IPS-NIHi11 (cell line): ENCODE measurements at regions not wholly inside any gene's neighbourhood (a gene's known extent, or its start where the extent isn't known, plus 50 kb on each side); places are given as distances from the start of the nearest gene placed in this dataset.
"Not testable (repeated sequence)": the region's sequence is repeated elsewhere in the genome, so short reads cannot be mapped to it uniquely, and the experiment has no call there.

Experiments used
- DNase-seq: peaks from one replicate; pipeline ENCODE4 v3.0.0; 2012; ENCODE audit warnings: mixed read lengths, low spot score

DNA sequence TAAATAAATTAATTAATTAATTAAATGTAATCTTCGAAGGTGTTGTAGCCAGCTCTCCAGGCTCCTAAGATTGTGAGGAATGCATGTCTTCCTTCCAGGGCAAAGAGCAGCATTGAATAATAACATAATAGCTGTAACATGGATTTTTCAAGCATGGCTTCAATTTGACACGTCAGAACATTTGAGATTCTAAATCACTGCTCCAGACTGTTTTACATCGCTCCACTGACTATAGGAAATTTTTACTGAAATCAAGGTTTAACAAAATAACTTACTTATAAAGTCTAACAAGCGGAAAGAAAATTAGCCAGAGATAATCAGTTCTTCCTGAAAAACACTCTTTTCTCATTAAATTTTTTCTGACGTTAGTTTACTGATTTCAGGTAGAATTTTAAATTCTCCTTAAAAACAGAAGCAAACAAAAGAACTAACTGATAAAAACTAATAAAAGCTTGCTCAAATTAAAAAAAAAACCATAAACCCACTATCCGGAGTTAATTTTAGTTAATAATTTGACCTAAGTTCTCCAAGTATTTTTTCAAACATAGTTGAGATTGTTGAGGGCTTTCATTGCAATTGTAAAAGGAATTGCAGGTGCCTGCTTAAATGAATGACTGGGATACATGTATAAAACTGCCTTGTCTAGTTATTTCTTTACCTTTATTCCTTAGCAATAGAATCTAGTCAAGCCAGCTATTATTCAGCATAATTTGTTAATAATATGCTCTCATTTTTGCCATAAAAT lies 51.2 kb upstream of the SGCE start:
- no peak for DNase-seq

- DNase-seq: no peak
Observed at GRCh38 chr7:94710256-94710655, 54.3 kb upstream of the SGCE start.

GRCh38 chr7:94722360-94722759 lies 66.4 kb upstream of the SGCE start:
- DNase-seq: not testable (repeated sequence)

- not testable (repeated sequence) for DNase-seq
Observed at GRCh38 chr7:94728893-94729292, 73.0 kb upstream of the SGCE start.

DNA sequence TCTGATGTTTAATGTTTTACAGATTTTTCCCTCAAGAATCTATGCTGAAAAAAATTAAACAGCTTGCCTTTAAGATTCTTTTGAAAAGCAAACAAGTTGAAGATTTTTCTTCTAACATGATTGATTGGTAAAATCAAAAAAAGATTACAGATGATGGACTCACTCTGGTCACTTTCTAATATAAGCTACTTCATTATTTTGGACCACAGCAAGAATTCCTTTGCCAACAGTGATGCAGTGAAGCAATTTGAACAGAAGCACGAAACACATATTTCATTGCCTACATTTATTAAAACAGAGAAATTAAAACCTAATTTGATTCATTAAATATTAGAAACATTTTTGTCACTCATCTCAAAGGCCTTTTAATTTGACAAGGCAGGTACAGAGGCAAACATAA lies 82.1 kb upstream of the SGCE start:
- no peak for DNase-seq

DNA sequence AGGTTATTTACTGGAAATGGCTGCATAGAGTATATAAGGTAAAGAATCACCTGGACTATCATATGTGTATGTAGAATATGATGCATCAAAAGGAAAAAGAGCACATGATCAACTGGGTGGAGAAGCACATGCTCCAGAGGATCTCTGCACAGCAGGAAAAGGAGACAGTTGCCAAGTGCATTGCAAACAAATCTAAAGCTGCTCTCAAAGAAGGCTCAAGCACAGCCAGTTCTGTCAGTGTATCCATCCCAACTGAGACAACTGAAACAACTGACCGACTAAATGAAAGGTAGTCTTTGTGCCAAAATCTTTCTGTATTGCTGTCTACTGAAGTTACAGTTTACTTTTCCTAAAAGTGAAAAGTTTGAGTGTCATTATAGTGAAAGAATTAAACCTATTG lies 83.2 kb upstream of the SGCE start:
- DNase-seq: no peak

DNA sequence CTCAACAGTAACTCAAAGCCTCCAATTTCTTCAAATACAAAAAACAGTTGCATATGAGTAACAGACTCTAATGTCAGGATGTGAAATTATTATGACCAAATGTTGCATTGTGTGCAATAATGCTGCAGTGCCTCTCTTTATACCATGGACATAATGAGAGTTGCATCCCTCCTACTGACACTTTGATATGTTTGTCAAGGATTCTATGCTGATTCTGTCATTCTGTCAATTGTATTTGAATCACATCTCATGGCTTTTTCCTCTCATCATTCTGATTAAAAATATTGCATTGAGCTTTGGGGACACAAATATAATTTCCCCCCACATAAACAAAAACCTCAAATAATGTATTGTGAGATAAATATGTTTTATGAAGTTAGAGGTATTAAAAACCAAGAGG lies 84.6 kb upstream of the SGCE start:
- no peak for DNase-seq

DNA sequence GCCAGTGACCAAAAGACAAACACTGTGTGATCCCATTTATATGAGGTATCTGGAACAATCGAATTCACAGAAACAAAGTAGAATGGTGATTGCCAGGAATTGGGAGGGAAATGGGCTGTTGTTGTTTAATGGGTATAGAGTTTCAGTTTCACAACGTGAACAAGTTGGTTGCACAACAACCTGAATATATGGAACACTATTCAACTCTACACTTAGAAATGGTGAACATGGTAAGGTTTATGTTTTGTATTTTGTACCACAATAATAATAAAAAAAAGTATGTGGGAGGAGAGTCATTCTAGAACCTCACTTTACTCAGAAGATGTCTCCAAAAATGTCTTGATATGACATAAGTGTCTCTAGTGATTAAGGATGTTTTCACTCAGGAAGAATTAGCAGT lies 85.2 kb upstream of the SGCE start:
- DNase-seq: no peak

GRCh38 chr7:94748376-94748775 lies 92.4 kb upstream of the SGCE start:
- no peak for DNase-seq

- DNase-seq: no peak
Observed at GRCh38 chr7:94760446-94761100, 104.6 kb upstream of the SGCE start.

- peak; percentile 42 for DNase-seq
Observed at GRCh38 chr7:94761451-94761850, 105.5 kb upstream of the SGCE start.

- no peak for DNase-seq
Observed at GRCh38 chr7:94763268-94763667, 107.3 kb upstream of the SGCE start.

DNA sequence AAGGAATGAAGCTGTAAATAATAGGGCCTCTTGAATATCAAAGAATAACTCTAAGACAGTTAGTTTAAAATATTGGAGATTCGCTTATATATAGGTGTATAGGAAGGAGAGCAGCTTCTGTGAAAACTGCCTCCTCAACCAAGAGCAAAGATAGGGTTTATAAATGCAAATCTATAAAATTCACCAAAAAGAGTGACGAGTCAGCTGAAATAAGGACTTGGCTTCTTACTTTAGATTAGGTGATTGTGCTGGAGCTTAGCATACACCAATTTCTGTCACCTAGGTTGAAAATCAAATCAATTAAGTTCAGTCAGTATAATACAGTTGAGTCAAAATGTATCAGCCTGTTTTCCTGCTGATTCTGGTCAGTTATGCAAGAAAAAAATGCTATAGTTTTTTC lies 113.8 kb upstream of the SGCE start:
- DNase-seq: no peak

GRCh38 chr7:94778711-94779459 lies 123.0 kb upstream of the SGCE start:
- no peak for DNase-seq

- DNase-seq: no peak
Observed at GRCh38 chr7:94779861-94780260, 123.9 kb upstream of the SGCE start.

DNA sequence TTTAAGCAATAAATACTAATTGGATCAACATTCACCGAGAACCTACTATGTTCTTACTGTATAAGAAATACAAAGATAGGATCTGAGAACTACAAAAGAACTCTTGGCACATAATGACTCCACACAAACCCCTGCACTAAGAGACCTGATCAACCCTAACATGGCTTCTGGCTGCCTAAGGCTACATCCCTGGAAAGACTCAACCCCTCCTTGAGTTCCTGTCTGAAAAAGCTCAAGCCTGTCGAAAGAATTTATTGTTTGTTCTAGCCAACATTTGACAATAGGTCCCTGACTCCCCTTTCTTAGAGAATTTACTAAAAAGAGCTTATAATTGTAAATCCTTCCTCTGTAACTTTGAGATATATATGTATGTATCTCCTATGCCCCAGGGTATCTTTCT lies 125.3 kb upstream of the SGCE start:
- no peak for DNase-seq

GRCh38 chr7:94782777-94783176 lies 124.6 kb upstream of the PPP1R9A start:
- DNase-seq: no peak

DNA sequence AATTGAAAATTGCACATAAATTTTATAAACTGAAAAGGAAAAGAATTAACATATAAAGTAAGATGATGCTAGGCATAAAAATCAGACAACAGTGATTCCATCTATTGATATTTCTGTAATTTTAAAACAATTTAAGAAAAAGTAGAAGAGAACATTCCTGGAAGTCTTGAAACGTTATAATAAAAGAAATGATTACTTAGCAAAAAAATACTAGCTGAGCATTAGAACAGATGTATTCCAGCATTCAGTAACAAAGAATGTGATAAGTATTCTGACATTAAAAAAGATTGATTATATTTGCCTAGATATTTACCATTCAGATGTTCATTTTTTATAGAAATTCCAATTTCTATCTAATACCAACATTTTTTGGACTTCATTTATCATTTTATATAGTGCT lies 120.1 kb upstream of the PPP1R9A start:
- no peak for DNase-seq

- DNase-seq: not testable (repeated sequence)
Observed at GRCh38 chr7:94788378-94788777, 119.0 kb upstream of the PPP1R9A start.

- no peak for DNase-seq
Observed at GRCh38 chr7:94792241-94792640, 115.2 kb upstream of the PPP1R9A start.

DNA sequence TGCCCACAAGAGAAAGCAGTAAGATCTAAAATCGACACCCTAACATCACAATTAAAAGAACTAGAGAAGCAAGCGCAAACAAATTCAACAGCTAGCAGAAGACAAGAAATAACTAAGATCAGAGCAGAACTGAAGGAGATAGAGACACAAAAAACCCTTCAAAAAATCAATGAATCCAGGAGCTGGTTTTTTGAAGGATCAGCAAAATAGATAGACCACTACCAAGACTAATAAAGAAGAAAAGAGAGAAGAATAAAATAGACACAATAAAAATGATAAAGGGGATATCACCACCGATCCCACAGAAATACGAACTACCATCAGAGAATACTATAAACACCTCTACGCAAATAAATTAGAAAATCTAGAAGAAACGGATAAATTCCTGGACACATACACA lies 110.0 kb upstream of the PPP1R9A start:
- not testable (repeated sequence) for DNase-seq

DNA sequence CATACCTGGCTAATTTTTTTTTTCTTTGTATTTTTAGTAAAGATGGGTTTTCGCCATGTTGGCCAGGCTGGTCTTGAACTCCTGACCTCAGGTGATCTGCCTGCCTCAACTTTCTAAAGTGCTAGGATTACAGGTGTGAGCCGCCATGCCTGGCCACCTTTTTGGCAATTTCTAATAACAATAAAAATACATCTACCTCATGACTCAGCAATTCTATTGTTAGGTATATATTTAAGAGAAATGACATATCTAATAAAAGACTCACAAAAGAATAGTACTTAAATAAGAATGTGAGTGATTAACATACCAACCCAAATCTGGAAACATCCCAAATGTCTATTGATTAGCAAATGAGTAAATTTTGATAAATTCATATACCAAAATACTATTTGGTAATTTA lies 103.6 kb upstream of the PPP1R9A start:
- DNase-seq: no peak

GRCh38 chr7:94808673-94809072 lies 98.7 kb upstream of the PPP1R9A start:
- not testable (repeated sequence) for DNase-seq
